Upper lobe of right lung (tissue), 1 donor: ENCODE measurements at regions not wholly inside any gene's neighbourhood (a gene's known extent, or its start where the extent isn't known, plus 50 kb on each side); places are given as distances from the start of the nearest gene placed in this dataset.
"Not testable (repeated sequence)": the region's sequence is repeated elsewhere in the genome, so short reads cannot be mapped to it uniquely, and the experiment has no call there.

Experiments used
- ATAC-seq: fragments of 200-7000 bp; cut with Tn5 transposase; one replicate; pipeline ENCODE4 v1.9.1; 2020; ENCODE audit warnings: mild to moderate bottlenecking, moderate library complexity
- DNase-seq: peaks from one replicate; pipeline ENCODE4 v3.0.0-alpha.2; 2020
- H3K27ac ChIP-seq: fragments of 200-600 bp; one replicate; pipeline ENCODE4 v1.8.0; 2022
- H3K27me3 ChIP-seq: fragments of 200-600 bp; one replicate; pipeline ENCODE4 v1.8.0; 2022; ENCODE audit warnings: mild to moderate bottlenecking
- H3K36me3 ChIP-seq: fragments of 200-600 bp; one replicate; pipeline ENCODE4 v1.8.0; 2022
- H3K4me1 ChIP-seq: fragments of 200-600 bp; one replicate; pipeline ENCODE4 v1.8.0; 2022
- H3K4me3 ChIP-seq: fragments of 200-600 bp; one replicate; pipeline ENCODE4 v1.8.0; 2022; ENCODE audit warnings: mild to moderate bottlenecking
- H3K9me3 ChIP-seq: fragments of 200-600 bp; one replicate; pipeline ENCODE4 v1.8.0; 2022
- CTCF ChIP-seq: fragments of 200-600 bp; IDR thresholded peaks from one replicate; pipeline ENCODE4 v1.8.0; 2022; ENCODE audit warnings: antibody characterized with exemption
- intact Hi-C: fragments of 100-400 bp; cut with DNase I; formaldehyde crosslinking; loops from one replicate; pipeline ENCODE4 v1.11.0; 2022
- donor health status: DM: no; HTN: yes; CAD: no; lungs with severe emphysema.

GRCh38 chr6:103719545-103719944 is 1140.2 kb downstream of the HACE1 start:
- DNase-seq (no peak), ATAC-seq (no peak)
- Histone ChIP-seq H3K27me3 (no peaks in the 10 kb centered on the region), H3K9me3 (no peaks in the 10 kb centered on the region), H3K27ac (no peak overlapping the region), H3K36me3 (no peaks in the 10 kb centered on the region), H3K4me3 (no peak overlapping the region), H3K4me1 (no peaks in the 10 kb centered on the region)
- intact Hi-C loops = no loop called here
- no peak for TF ChIP-seq CTCF

GRCh38 chr6:103715269-103715668 is 1144.5 kb downstream of the HACE1 start:
- intact Hi-C loops = no loop called here
- H3K4me1 ChIP-seq = no peaks in the 10 kb centered on the region
- H3K36me3 ChIP-seq = no peaks in the 10 kb centered on the region
- no peak for TF ChIP-seq CTCF
- H3K4me3 ChIP-seq = no peak overlapping the region
- no peaks in the 10 kb centered on the region for H3K9me3 ChIP-seq
- no peak for ATAC-seq
- DNase-seq = no peak
- no peak overlapping the region for H3K27ac ChIP-seq
- H3K27me3 ChIP-seq = no peaks in the 10 kb centered on the region

GRCh38 chr6:103709236-103709635 is 1150.5 kb downstream of the HACE1 start:
- H3K27ac ChIP-seq, H3K9me3 ChIP-seq, ATAC-seq, H3K4me3 ChIP-seq, H3K4me1 ChIP-seq, H3K27me3 ChIP-seq, intact Hi-C loops, H3K36me3 ChIP-seq: not testable (repeated sequence)
- peak; percentile 11 for DNase-seq

GRCh38 chr6:103707596-103708325 is 1152.0 kb downstream of the HACE1 start:
- no peak for TF ChIP-seq CTCF
- no peak for DNase-seq
- intact Hi-C loops = no loop called here
- Histone ChIP-seq H3K4me3 (no peak overlapping the region), H3K4me1 (no peaks in the 10 kb centered on the region), H3K9me3 (no peaks in the 10 kb centered on the region), H3K36me3 (no peaks in the 10 kb centered on the region), H3K27me3 (no peaks in the 10 kb centered on the region), H3K27ac (no peak overlapping the region)
- ATAC-seq = no peak

- Histone ChIP-seq H3K4me1 (no peaks in the 10 kb centered on the region), H3K4me3 (no peak overlapping the region), H3K27me3 (no peaks in the 10 kb centered on the region), H3K36me3 (no peaks in the 10 kb centered on the region), H3K9me3 (no peaks in the 10 kb centered on the region), H3K27ac (no peak overlapping the region)
- no peak for ATAC-seq
- DNase-seq = no peak
- TF ChIP-seq CTCF = no peak
- intact Hi-C loops = no loop called here
Observed at GRCh38 chr6:103699769-103700168, 1160.0 kb downstream of the HACE1 start.

GRCh38 chr6:103687430-103687829 is 1172.3 kb downstream of the HACE1 start:
- no peak for TF ChIP-seq CTCF
- no peaks in the 10 kb centered on the region for H3K4me1 ChIP-seq
- no peak for DNase-seq
- H3K27me3 ChIP-seq = no peaks in the 10 kb centered on the region
- no peak overlapping the region for H3K4me3 ChIP-seq
- no peaks in the 10 kb centered on the region for H3K9me3 ChIP-seq
- intact Hi-C loops = no loop called here
- no peaks in the 10 kb centered on the region for H3K36me3 ChIP-seq
- H3K27ac ChIP-seq = no peak overlapping the region
- no peak for ATAC-seq
